ENCODE measurements at regions not wholly inside any gene's neighbourhood (a gene's known extent, or its start where the extent isn't known, plus 50 kb on each side); places are given as distances from the start of the nearest gene placed in this dataset.

DNA sequence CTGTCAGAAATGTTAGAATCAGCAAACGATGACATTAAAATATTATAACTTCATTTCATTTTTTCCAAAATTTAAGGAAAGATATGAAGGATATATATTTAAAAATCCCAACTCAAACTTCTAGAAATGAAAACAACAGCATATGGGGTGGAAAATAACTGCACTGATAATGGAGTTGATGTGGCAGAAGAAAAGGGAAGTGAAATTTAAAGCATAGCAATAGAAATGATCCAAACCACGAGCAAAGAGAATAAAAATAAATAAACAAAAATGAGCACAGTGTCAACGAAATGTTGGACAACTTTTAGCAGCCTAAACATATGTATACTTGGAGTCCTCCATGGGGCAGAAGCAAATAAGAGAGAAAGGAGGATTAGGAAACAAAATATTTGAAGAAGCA, 280.2 kb downstream of the KCNJ3 start:
- peaks cover 18% of the 10 kb centered on the region for H3K9me3 Mint-ChIP-seq (ENCODE audit: low read depth)

DNA sequence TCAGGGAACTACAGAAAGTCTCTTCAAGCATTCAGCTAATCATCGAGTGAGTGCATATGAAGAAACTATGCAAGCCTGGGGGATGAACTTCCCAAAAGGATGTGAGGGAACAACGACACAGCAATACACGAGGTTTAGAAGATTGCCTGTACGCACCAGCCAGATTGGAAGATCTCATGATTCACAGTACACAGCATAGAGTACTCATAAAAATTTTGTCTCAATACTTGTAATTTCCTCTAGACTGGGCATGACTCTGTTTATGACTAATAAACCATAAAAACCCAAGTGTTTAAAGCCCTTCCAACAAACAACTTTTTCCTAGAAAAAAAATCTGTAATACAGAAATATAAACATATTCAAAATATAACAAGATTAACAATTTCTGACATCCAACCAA, 279.7 kb downstream of the KCNJ3 start:
- no peaks in the 10 kb centered on the region for H3K27me3 Mint-ChIP-seq
- DNase-seq (ENCODE audit: low spot score, unreplicated experiment): no peak
- no peak overlapping the region for H3K27ac Mint-ChIP-seq
- TF ChIP-seq CTCF (IDR thresholded peaks at IDR 0.05; ENCODE audit: unreplicated experiment): no peak
- H3K4me1 Mint-ChIP-seq (ENCODE audit: low read depth): no peaks in the 10 kb centered on the region
- peaks cover 20% of the 10 kb centered on the region for H3K9me3 Mint-ChIP-seq (ENCODE audit: low read depth)
- peaks cover 2% of the 10 kb centered on the region for H3K36me3 Mint-ChIP-seq (ENCODE audit: insufficient read depth)
- H3K4me3 Mint-ChIP-seq (ENCODE audit: low read depth): no peak overlapping the region

More for the DNA sequence above, 280.2 kb downstream of the KCNJ3 start:
- Mint-ChIP-seq H3K27me3 (no peaks in the 10 kb centered on the region), H3K36me3 (ENCODE audit: insufficient read depth) (peaks cover 2% of the 10 kb centered on the region), H3K4me1 (ENCODE audit: low read depth) (no peaks in the 10 kb centered on the region), H3K27ac (no peak overlapping the region), H3K4me3 (ENCODE audit: low read depth) (no peak overlapping the region)
- DNase-seq (ENCODE audit: low spot score, unreplicated experiment): no peak
- no peak for TF ChIP-seq CTCF (IDR thresholded peaks at IDR 0.05; ENCODE audit: unreplicated experiment)

- no peak overlapping the region for H3K27ac Mint-ChIP-seq
- no peak for DNase-seq (ENCODE audit: low spot score, unreplicated experiment)
- no peak overlapping the region for H3K4me3 Mint-ChIP-seq (ENCODE audit: low read depth)
- peaks cover 2% of the 10 kb centered on the region for H3K36me3 Mint-ChIP-seq (ENCODE audit: insufficient read depth)
- peaks cover 11% of the 10 kb centered on the region for H3K9me3 Mint-ChIP-seq (ENCODE audit: low read depth)
- no peak for TF ChIP-seq CTCF (IDR thresholded peaks at IDR 0.05; ENCODE audit: unreplicated experiment)
- H3K27me3 Mint-ChIP-seq: no peaks in the 10 kb centered on the region
- no peaks in the 10 kb centered on the region for H3K4me1 Mint-ChIP-seq (ENCODE audit: low read depth)
These were observed 275.5 kb downstream of the KCNJ3 start for GRCh38 chr2:154974041-154974440.

GRCh38 chr2:154963511-154963910, 265.0 kb downstream of the KCNJ3 start:
- Mint-ChIP-seq H3K27ac (no peak overlapping the region), H3K4me3 (ENCODE audit: low read depth) (no peak overlapping the region), H3K27me3 (no peaks in the 10 kb centered on the region), H3K4me1 (ENCODE audit: low read depth) (peaks cover 8% of the 10 kb centered on the region), H3K36me3 (ENCODE audit: insufficient read depth) (peaks cover 4% of the 10 kb centered on the region), H3K9me3 (ENCODE audit: low read depth) (peaks cover 6% of the 10 kb centered on the region)
- no peak for TF ChIP-seq CTCF (IDR thresholded peaks at IDR 0.05; ENCODE audit: unreplicated experiment)
- DNase-seq (ENCODE audit: low spot score, unreplicated experiment): no peak

GRCh38 chr2:154961676-154962075, 263.2 kb downstream of the KCNJ3 start:
- TF ChIP-seq CTCF (IDR thresholded peaks at IDR 0.05; ENCODE audit: unreplicated experiment): no peak
- Mint-ChIP-seq H3K36me3 (ENCODE audit: insufficient read depth) (peaks cover 4% of the 10 kb centered on the region), H3K9me3 (ENCODE audit: low read depth) (peaks cover 12% of the 10 kb centered on the region), H3K4me1 (ENCODE audit: low read depth) (peaks cover 8% of the 10 kb centered on the region), H3K27me3 (no peaks in the 10 kb centered on the region), H3K27ac (no peak overlapping the region), H3K4me3 (ENCODE audit: low read depth) (no peak overlapping the region)
- no peak for DNase-seq (ENCODE audit: low spot score, unreplicated experiment)

Data from progenitor cell of endocrine pancreas (in vitro differentiated cells).